HCT116 (cell line): ENCODE measurements at regions not wholly inside any gene's neighbourhood (a gene's known extent, or its start where the extent isn't known, plus 50 kb on each side); places are given as distances from the start of the nearest gene placed in this dataset.

Source experiments
- CTCF ChIP-seq, 3 experiments: fragments of 200-600 bp in 1 of 3; sonication (generic) in 1 of 3; IDR thresholded peaks in 2 of 3; conservative IDR thresholded peaks in 1 of 3; 2 replicates each; pipeline ENCODE4 v1.5.1; 2012 to 2017; ENCODE audit warnings: low read depth in 2 of 3, low read length in 2 of 3, antibody characterized with exemption in 1 of 3, borderline replicate concordance in 1 of 3, control low read depth in 1 of 3, mild to moderate bottlenecking in 1 of 3, mixed read lengths in 1 of 3, mixed run types in 1 of 3, moderate library complexity in 1 of 3; ENCODE audit not compliant: insufficient read depth in 1 of 3
- EGR1 ChIP-seq: IDR thresholded peaks from 2 replicates; pipeline ENCODE4 v1.6.1; 2012; ENCODE audit warnings: low read depth
- FOSL1 ChIP-seq: IDR thresholded peaks from 2 replicates; pipeline ENCODE4 v1.6.1; 2012; ENCODE audit warnings: low read depth
- MAX ChIP-seq: IDR thresholded peaks from 2 replicates; pipeline ENCODE4 v1.6.1; 2012
- POLR2A ChIP-seq: IDR thresholded peaks from 2 replicates; pipeline ENCODE4 v1.7.0; 2011; ENCODE audit warnings: borderline replicate concordance; ENCODE audit not compliant: insufficient read depth, insufficient read length; ENCODE audit errors: extremely low read depth
- RAD21 ChIP-seq: IDR thresholded peaks from 2 replicates; pipeline ENCODE4 v1.6.1; 2012; ENCODE audit warnings: low read depth, mild to moderate bottlenecking
- SRF ChIP-seq: IDR thresholded peaks from 2 replicates; pipeline ENCODE4 v1.6.1; 2012; ENCODE audit warnings: low read depth

- no peak for TF ChIP-seq CTCF (IDR thresholded peaks at IDR 0.05 in 2 of 3, conservative IDR thresholded peaks at IDR 0.05 in 1 of 3; ENCODE audit: borderline replicate concordance in 1 of 3, insufficient read depth in 1 of 3, low read depth in 2 of 3, low read length in 2 of 3)
- no peak for TF ChIP-seq RAD21
- no peak for TF ChIP-seq FOSL1
- no peak for TF ChIP-seq POLR2A
- TF ChIP-seq EGR1, result no peak
- TF ChIP-seq SRF, result no peak
- TF ChIP-seq MAX, result no peak
Observed at GRCh38 chr2:212711856-212712255, 173.3 kb upstream of the ERBB4 start.
